PC-3 (cell line): ENCODE measurements at regions not wholly inside any gene's neighbourhood (a gene's known extent, or its start where the extent isn't known, plus 50 kb on each side); places are given as distances from the start of the nearest gene placed in this dataset.

Experiments used
- ATAC-seq: fragments of 200-7000 bp; cut with Tn5 transposase; 2 replicates; pipeline ENCODE4 v1.9.1; 2020; ENCODE audit warnings: mild to moderate bottlenecking, moderate library complexity
- BruUV-seq: library from RNA; stranded (reverse); fragments of 400-500 nt; replicated peaks from 2 replicates; lab custom pipeline; 2021; lab: Mats Ljungman, UMichigan
- CTCF ChIA-PET: fragments of 300-600 bp; sonication (Branson Sonifier 250); formaldehyde crosslinking; loops from one replicate; lab custom pipeline; 2022; ENCODE audit warnings: antibody characterized with exemption; lab: Charles Lee
- POLR2A ChIA-PET: fragments of 300-600 bp; sonication (Branson Sonifier 250); formaldehyde crosslinking; loops from one replicate; lab custom pipeline; 2022; ENCODE audit warnings: antibody characterized with exemption; ENCODE audit not compliant: unreplicated experiment; lab: Charles Lee
- DNase-seq: peaks from one replicate; pipeline ENCODE4 v3.0.0-alpha.2; 2015
- H2AFZ ChIP-seq: fragments of 300-600 bp; sonication (generic); 2 replicates; pipeline ENCODE4 v1.6.0; 2016; ENCODE audit warnings: antibody characterized with exemption, low read length
- H3F3A ChIP-seq: fragments of 300-600 bp; sonication (generic); one replicate; pipeline ENCODE4 v1.6.0; 2017; ENCODE audit warnings: antibody characterized with exemption, low read length, control low read depth, mild to moderate bottlenecking; ENCODE audit not compliant: unreplicated experiment
- H3K27ac ChIP-seq: fragments of 300-600 bp; sonication (generic); 2 replicates; pipeline ENCODE4 v1.5.1; 2016; ENCODE audit warnings: mild to moderate bottlenecking, low read length
- H3K27me3 ChIP-seq: fragments of 300-600 bp; sonication (generic); 2 replicates; pipeline ENCODE4 v1.6.1; 2016; ENCODE audit warnings: low read length, mixed read lengths
- H3K36me3 ChIP-seq: fragments of 300-600 bp; sonication (generic); 2 replicates; pipeline ENCODE4 v1.6.1; 2016; ENCODE audit warnings: low read depth, mixed run types, low read length, mixed read lengths
- H3K4me1 ChIP-seq: fragments of 300-600 bp; sonication (generic); 2 replicates; pipeline ENCODE4 v1.5.1; 2016; ENCODE audit warnings: low read length; ENCODE audit not compliant: insufficient read depth
- H3K4me2 ChIP-seq: fragments of 300-600 bp; sonication (generic); 2 replicates; pipeline ENCODE4 v1.6.0; 2016; ENCODE audit warnings: low read length
- H3K4me3 ChIP-seq: fragments of 300-600 bp; sonication (generic); 2 replicates; pipeline ENCODE4 v1.5.1; 2016; ENCODE audit warnings: mild to moderate bottlenecking, low read length, mixed read lengths
- H3K79me2 ChIP-seq: fragments of 300-600 bp; sonication (generic); 2 replicates; pipeline ENCODE4 v1.6.1; 2017; ENCODE audit warnings: low read length, mixed read lengths
- H3K9ac ChIP-seq: fragments of 300-600 bp; sonication (generic); 2 replicates; pipeline ENCODE4 v1.6.0; 2016; ENCODE audit warnings: mild to moderate bottlenecking, low read length
- H3K9me2 ChIP-seq: fragments of 300-600 bp; sonication (generic); replicated peaks from 2 replicates; pipeline ENCODE4 v1.6.1; 2016; ENCODE audit warnings: mixed run types, low read length, mixed read lengths
- H3K9me3 ChIP-seq: fragments of 300-600 bp; sonication (generic); 2 replicates; pipeline ENCODE4 v1.6.1; 2016; ENCODE audit warnings: low read length, mixed read lengths
- H4K20me1 ChIP-seq: fragments of 300-600 bp; sonication (generic); 2 replicates; pipeline ENCODE4 v1.6.1; 2016; ENCODE audit warnings: low read length, mixed read lengths
- CTCF ChIP-seq: fragments of 300-600 bp; sonication (generic); conservative IDR thresholded peaks from 2 replicates; pipeline ENCODE4 v1.5.1; 2017; ENCODE audit warnings: antibody characterized with exemption, low read depth, mild to moderate bottlenecking, low read length
- EZH2 ChIP-seq: fragments of 300-600 bp; sonication (generic); IDR thresholded peaks from one replicate; pipeline ENCODE4 v1.6.1; 2017; ENCODE audit warnings: antibody characterized with exemption, mild to moderate bottlenecking, low read length; ENCODE audit not compliant: unreplicated experiment
- EZH2phosphoT487 ChIP-seq: fragments of 300-600 bp; sonication (generic); IDR thresholded peaks from 2 replicates; pipeline ENCODE4 v1.6.1; 2018; ENCODE audit warnings: mild to moderate bottlenecking, antibody characterized with exemption, low read length, borderline replicate concordance
- intact Hi-C: fragments of 100-400 bp; cut with micrococcal nuclease; formaldehyde crosslinking; loops from 2 replicates; pipeline ENCODE4 v1.9.0; 2023

DNA sequence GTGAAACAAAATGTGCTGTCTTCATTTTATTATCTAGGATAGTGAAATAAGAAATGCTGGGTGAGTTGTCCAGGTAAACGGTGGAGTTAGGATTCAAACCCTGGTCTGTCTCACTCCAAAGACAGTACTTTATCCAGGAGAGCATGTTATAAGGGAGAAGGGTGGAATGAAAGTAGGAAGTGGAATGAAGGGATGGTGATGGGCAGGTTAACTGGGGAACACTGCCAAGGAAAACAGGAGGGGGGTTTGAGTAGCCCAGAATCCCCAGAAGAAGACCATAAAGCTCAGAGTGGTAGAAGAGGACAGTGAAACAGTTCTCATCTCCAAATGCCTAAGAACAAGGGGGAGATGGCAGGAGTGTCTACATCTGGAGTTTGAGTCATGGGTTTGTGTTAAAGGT is 169.0 kb downstream of the BARX2 start:
- Histone ChIP-seq H3K4me1 (no peaks in the 10 kb centered on the region), H3K36me3 (no peaks in the 10 kb centered on the region), H3K9me2 (no peaks in the 10 kb centered on the region), H3K4me2 (no peak overlapping the region), H4K20me1 (no peaks in the 10 kb centered on the region), H3K27ac (no peak overlapping the region), H3K79me2 (no peaks in the 10 kb centered on the region), H3K4me3 (no peak overlapping the region), H3K27me3 (peaks cover 19% of the 10 kb centered on the region), H3K9ac (no peak overlapping the region), H3K9me3 (no peaks in the 10 kb centered on the region), H2AFZ (no peak overlapping the region), H3F3A (no peaks in the 10 kb centered on the region)
- intact Hi-C loops: no loop called here
- ChIA-PET POLR2A (no interaction called here), CTCF (no interaction called here)
- DNase-seq (no peak), ATAC-seq (no peak)
- TF ChIP-seq CTCF (no peak), EZH2 (no peak), EZH2phosphoT487 (no peak)
- BruUV-seq: no TSS peak

GRCh38 chr11:129546266-129546665 is 170.6 kb downstream of the BARX2 start:
- no TSS peak for BruUV-seq

More at GRCh38 chr11:129546266-129546665, 170.6 kb downstream of the BARX2 start:
- intact Hi-C loops: no loop called here
- ChIA-PET CTCF (no interaction called here), POLR2A (no interaction called here)
- H3K9ac ChIP-seq: no peak overlapping the region
- H3K9me3 ChIP-seq: 0 out of 2 replicates have a peak, but pooled peaks cover 4% of the 10 kb centered on the region
- H3K4me2 ChIP-seq: no peak overlapping the region
- H3K36me3 ChIP-seq: no peaks in the 10 kb centered on the region
- no peak for TF ChIP-seq CTCF
- no peak for TF ChIP-seq EZH2phosphoT487
- no peak for TF ChIP-seq EZH2
- H3K4me1 ChIP-seq: no peaks in the 10 kb centered on the region
- H3K27me3 ChIP-seq: peaks cover 19% of the 10 kb centered on the region
- no peak overlapping the region for H3K4me3 ChIP-seq
- no peaks in the 10 kb centered on the region for H3K79me2 ChIP-seq
- H3K27ac ChIP-seq: no peak overlapping the region
- H4K20me1 ChIP-seq: no peaks in the 10 kb centered on the region
- DNase-seq: no peak
- no peak for ATAC-seq
- H3K9me2 ChIP-seq: no peaks in the 10 kb centered on the region
- H3F3A ChIP-seq: no peaks in the 10 kb centered on the region
- H2AFZ ChIP-seq: no peak overlapping the region
